PC-3 (cell line): ENCODE measurements at regions not wholly inside any gene's neighbourhood (a gene's known extent, or its start where the extent isn't known, plus 50 kb on each side); places are given as distances from the start of the nearest gene placed in this dataset.

Experiments used
- EZH2phosphoT487 ChIP-seq: fragments of 300-600 bp; sonication (generic); IDR thresholded peaks from 2 replicates; pipeline ENCODE4 v1.6.1; 2018; ENCODE audit warnings: mild to moderate bottlenecking, antibody characterized with exemption, low read length, borderline replicate concordance
- TF ChIP-seq, protein P1 (sequence below): fragments of 300-600 bp; sonication (generic); conservative IDR thresholded peaks from 2 replicates; pipeline ENCODE4 v1.5.1; 2017; ENCODE audit warnings: antibody characterized with exemption, low read depth, mild to moderate bottlenecking, low read length

DNA sequence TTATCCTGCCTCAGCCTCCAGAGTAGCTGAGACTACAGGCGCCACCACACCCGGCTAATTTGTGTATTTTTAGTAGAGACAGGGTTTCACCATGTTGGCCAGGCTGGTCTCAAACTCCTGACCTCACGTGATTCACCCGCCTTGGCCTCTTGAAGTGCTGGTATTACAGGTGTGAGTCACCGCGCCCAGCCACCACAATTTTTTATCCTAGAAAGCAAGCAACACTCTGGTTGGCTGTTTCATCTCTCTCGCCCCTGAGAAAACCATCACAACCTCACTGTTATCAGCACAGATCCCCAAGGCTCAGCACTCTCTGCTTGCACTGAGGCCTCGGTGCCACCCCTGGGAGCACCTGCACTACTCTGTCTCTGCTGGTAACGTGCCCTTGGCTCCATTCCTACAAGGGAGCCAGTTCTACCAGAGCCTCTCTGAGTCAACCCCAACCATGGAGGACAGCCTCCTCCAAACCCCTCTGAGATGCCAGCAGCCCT lies 134.8 kb upstream of the AGAP1 start:
- TF ChIP-seq, protein P1, sequence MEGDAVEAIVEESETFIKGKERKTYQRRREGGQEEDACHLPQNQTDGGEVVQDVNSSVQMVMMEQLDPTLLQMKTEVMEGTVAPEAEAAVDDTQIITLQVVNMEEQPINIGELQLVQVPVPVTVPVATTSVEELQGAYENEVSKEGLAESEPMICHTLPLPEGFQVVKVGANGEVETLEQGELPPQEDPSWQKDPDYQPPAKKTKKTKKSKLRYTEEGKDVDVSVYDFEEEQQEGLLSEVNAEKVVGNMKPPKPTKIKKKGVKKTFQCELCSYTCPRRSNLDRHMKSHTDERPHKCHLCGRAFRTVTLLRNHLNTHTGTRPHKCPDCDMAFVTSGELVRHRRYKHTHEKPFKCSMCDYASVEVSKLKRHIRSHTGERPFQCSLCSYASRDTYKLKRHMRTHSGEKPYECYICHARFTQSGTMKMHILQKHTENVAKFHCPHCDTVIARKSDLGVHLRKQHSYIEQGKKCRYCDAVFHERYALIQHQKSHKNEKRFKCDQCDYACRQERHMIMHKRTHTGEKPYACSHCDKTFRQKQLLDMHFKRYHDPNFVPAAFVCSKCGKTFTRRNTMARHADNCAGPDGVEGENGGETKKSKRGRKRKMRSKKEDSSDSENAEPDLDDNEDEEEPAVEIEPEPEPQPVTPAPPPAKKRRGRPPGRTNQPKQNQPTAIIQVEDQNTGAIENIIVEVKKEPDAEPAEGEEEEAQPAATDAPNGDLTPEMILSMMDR: no peak
- TF ChIP-seq EZH2phosphoT487: no peak
